ENCODE measurements at regions not wholly inside any gene's neighbourhood (a gene's known extent, or its start where the extent isn't known, plus 50 kb on each side); places are given as distances from the start of the nearest gene placed in this dataset.
A peak's percentile ranks its signal among the peaks of the same experiment; 100 is the strongest.

GRCh38 chr6:53424976-53425718, 76.4 kb upstream of the ELOVL5 start:
- DNase-seq (ENCODE audit: low read depth, low spot score), result no peak
- intact Hi-C loops (cut with micrococcal nuclease; ENCODE audit: unreplicated experiment), result loop anchor here (5.0 kb wide), 1 partner anchor 37 kb away; no protein-coding TSS in a partner anchor
- Histone ChIP-seq H2AFZ (ENCODE audit: control insufficient read depth, low read depth, low read length) (no peak overlapping the region), H3K27ac (ENCODE audit: control insufficient read depth, insufficient read depth) (no peak overlapping the region), H3K36me3 (ENCODE audit: control insufficient read depth in 2 of 2, insufficient read depth in 2 of 2, low read length in 1 of 2) (no peaks in the 10 kb centered on the region), H3K9ac (ENCODE audit: control insufficient read depth, insufficient read depth, low read length) (no peak overlapping the region), H3K4me2 (ENCODE audit: control insufficient read depth, insufficient read depth) (no peak overlapping the region), H4K20me1 (ENCODE audit: control insufficient read depth, insufficient read depth) (no peaks in the 10 kb centered on the region), H3K9me3 (replicated peaks; ENCODE audit: control insufficient read depth, insufficient read depth, low read length) (no peaks in the 10 kb centered on the region), H3K79me2 (ENCODE audit: control insufficient read depth, insufficient read depth, low read length) (no peaks in the 10 kb centered on the region), H3K4me1 (ENCODE audit: control insufficient read depth, insufficient read depth, low read length) (peaks cover 4% of the 10 kb centered on the region; the same call in 1 of the 2 replicates), H3K27me3 (replicated peaks in 1 of 2; ENCODE audit: control insufficient read depth in 2 of 2, insufficient read depth in 2 of 2, low read length in 1 of 2) (peaks cover 0 to 7% of the 10 kb centered on the region in 2 experiments; a peak in 1 of 4 replicates), H3K4me3 (no peak overlapping the region)
- FAIRE-seq, result no peak
- BruUV-seq (replicated peaks), result no TSS peak
- TF ChIP-seq NFIC (IDR thresholded peaks at IDR 0.05; ENCODE audit: low read depth, low read length), result no peak
- TF ChIP-seq SPI1 (IDR thresholded peaks at IDR 0.05; ENCODE audit: borderline replicate concordance, insufficient read depth, low read depth, low read length), result no peak
- no peak for TF ChIP-seq IKZF1 (conservative IDR thresholded peaks at IDR 0.05)
- no peak for TF ChIP-seq SUZ12 (IDR thresholded peaks at IDR 0.05; ENCODE audit: unreplicated experiment)
- TF ChIP-seq ATF7 (IDR thresholded peaks at IDR 0.05; ENCODE audit: low read depth), result no peak
- TF ChIP-seq NBN (IDR thresholded peaks at IDR 0.05), result no peak
- ChIA-PET SMC1A (ENCODE audit: uncharacterized antibody, unreplicated experiment) (interaction anchor here (0.7 to 7.4 kb wide), 16 partner anchors 9 to 251 kb away, joined by 3 to 130 read pairs (median 5); no protein-coding TSS in a partner anchor), RAD21 (ENCODE audit: unreplicated experiment) (interaction anchor here (0.7 to 8.7 kb wide), 7 partner anchors 13 to 140 kb away, joined by 3 to 125 read pairs (median 4); no protein-coding TSS in a partner anchor), POLR2A (interaction anchor here (0.6 to 2.7 kb wide), 8 partner anchors 8 to 348 kb away, joined by 3 to 9 read pairs (median 3); no protein-coding TSS in a partner anchor), CTCF (interaction anchor here (0.7 to 3.3 kb wide), 10 partner anchors 12 to 430 kb away, joined by 3 to 23 read pairs (median 4); partner anchors contain the start of gene GSTA4)
- no peak for ATAC-seq
- 80% methylated on average over 9 of the region's 9 CpGs for WGBS (ENCODE audit: insufficient coverage, insufficient replicate concordance, low lambda C conversion rate, missing lambda C conversion rate)
- in situ Hi-C loops (cut with MboI), result no loop called here

- no peak overlapping the region for H2AFZ ChIP-seq (ENCODE audit: control insufficient read depth, low read depth, low read length)
- intact Hi-C loops (cut with micrococcal nuclease; ENCODE audit: unreplicated experiment) (no loop called here), in situ Hi-C loops (cut with MboI) (no loop called here)
- no peaks in the 10 kb centered on the region for H3K79me2 ChIP-seq (ENCODE audit: control insufficient read depth, insufficient read depth, low read length)
- ATAC-seq (no peak), DNase-seq (ENCODE audit: low read depth, low spot score) (no peak), FAIRE-seq (no peak)
- POLR2A ChIA-PET, result interaction anchor here (0.6 to 2.7 kb wide), 8 partner anchors 9 to 347 kb away, joined by 3 to 9 read pairs (median 4); no protein-coding TSS in a partner anchor
- BruUV-seq (replicated peaks), result no TSS peak
- no peaks in the 10 kb centered on the region for H3K36me3 ChIP-seq (ENCODE audit: control insufficient read depth in 2 of 2, insufficient read depth in 2 of 2, low read length in 1 of 2)
- SMC1A ChIA-PET (ENCODE audit: uncharacterized antibody, unreplicated experiment), result interaction anchor here (0.7 to 7.4 kb wide), 14 partner anchors 8 to 251 kb away, joined by 3 to 130 read pairs (median 6); no protein-coding TSS in a partner anchor
- CTCF ChIA-PET, result interaction anchor here (0.7 to 3.3 kb wide), 9 partner anchors 13 to 253 kb away, joined by 3 to 23 read pairs (median 4); no protein-coding TSS in a partner anchor
- no peak overlapping the region for H3K9ac ChIP-seq (ENCODE audit: control insufficient read depth, insufficient read depth, low read length)
- H3K27me3 ChIP-seq (replicated peaks in 1 of 2; ENCODE audit: control insufficient read depth in 2 of 2, insufficient read depth in 2 of 2, low read length in 1 of 2), result peaks cover 0 to 7% of the 10 kb centered on the region in 2 experiments; a peak in 1 of 4 replicates
- no peak overlapping the region for H3K4me3 ChIP-seq
- RAD21 ChIA-PET (ENCODE audit: unreplicated experiment), result interaction anchor here (1.0 to 8.7 kb wide), 6 partner anchors 13 to 139 kb away, joined by 3 to 125 read pairs (median 4); no protein-coding TSS in a partner anchor
- no peaks in the 10 kb centered on the region for H4K20me1 ChIP-seq (ENCODE audit: control insufficient read depth, insufficient read depth)
- no peaks in the 10 kb centered on the region for H3K9me3 ChIP-seq (replicated peaks; ENCODE audit: control insufficient read depth, insufficient read depth, low read length)
- H3K4me2 ChIP-seq (ENCODE audit: control insufficient read depth, insufficient read depth), result no peak overlapping the region
- H3K4me1 ChIP-seq (ENCODE audit: control insufficient read depth, insufficient read depth, low read length), result peaks cover 4% of the 10 kb centered on the region; the same call in 1 of the 2 replicates
- H3K27ac ChIP-seq (ENCODE audit: control insufficient read depth, insufficient read depth), result no peak overlapping the region
- no peak for TF ChIP-seq ZBTB40 (IDR thresholded peaks at IDR 0.05; ENCODE audit: borderline replicate concordance)
- TF ChIP-seq PML (IDR thresholded peaks at IDR 0.05; ENCODE audit: low read length), result no peak
- TF ChIP-seq BMI1 (IDR thresholded peaks at IDR 0.05; ENCODE audit: borderline replicate concordance), result no peak
- TF ChIP-seq YY1 (IDR thresholded peaks at IDR 0.05; ENCODE audit: low read depth, low read length), result no peak
- TF ChIP-seq ZNF622 (IDR thresholded peaks at IDR 0.05), result no peak
- TF ChIP-seq IKZF2 (IDR thresholded peaks at IDR 0.05), result peak in 1 of 2 experiments; percentile 41; a peak in 2 of 4 replicates
- no peak for TF ChIP-seq ZNF384 (IDR thresholded peaks at IDR 0.05; ENCODE audit: borderline replicate concordance, low read depth, low read length)
Measured at GRCh38 chr6:53424300-53424699, 75.5 kb upstream of the ELOVL5 start.

Data from GM12878 (cell line).